ENCODE measurements at regions not wholly inside any gene's neighbourhood (a gene's known extent, or its start where the extent isn't known, plus 50 kb on each side); places are given as distances from the start of the nearest gene placed in this dataset.

GRCh38 chr5:99973779-99974178 is 561.4 kb upstream of the FAM174A start:
- H3K79me2 ChIP-seq (ENCODE audit: control insufficient read depth, insufficient read depth, low read length), result no peaks in the 10 kb centered on the region
- H3K27me3 ChIP-seq (replicated peaks in 1 of 4; ENCODE audit: control extremely low read depth in 1 of 4, control insufficient read depth in 3 of 4, insufficient read depth in 4 of 4, low read length in 3 of 4), result no peaks in the 10 kb centered on the region
- ATAC-seq (ENCODE audit: low read depth) (no peak), DNase-seq (no peak)
- no peak overlapping the region for H3K27ac ChIP-seq (ENCODE audit: low read length in 2 of 2)
- no peak overlapping the region for H3K9ac ChIP-seq (ENCODE audit: low read length)
- no peaks in the 10 kb centered on the region for H3K4me1 ChIP-seq (ENCODE audit: control insufficient read depth in 2 of 2, insufficient read depth in 2 of 2, low read length in 2 of 2)
- no peak overlapping the region for H3K4me3 Mint-ChIP-seq
- ChIA-PET POLR2A (no interaction called here), CTCF (no interaction called here)
- H4K20me1 ChIP-seq (ENCODE audit: control insufficient read depth, insufficient read depth, low read length, poor library complexity, severe bottlenecking), result no peaks in the 10 kb centered on the region
- H3K9me3 Mint-ChIP-seq (ENCODE audit: insufficient read depth), result no peaks in the 10 kb centered on the region
- no peak overlapping the region for H3K4me3 ChIP-seq (ENCODE audit: control extremely low read depth in 1 of 5, extremely low read depth in 1 of 5, insufficient read depth in 1 of 5, low read depth in 2 of 5, low read length in 4 of 5)
- 100% methylated on average over 1 of the region's 4 CpGs for WGBS (ENCODE audit: insufficient coverage)
- H3K4me2 ChIP-seq (replicated peaks; ENCODE audit: low read depth, low read length, poor library complexity, severe bottlenecking), result no peak overlapping the region
- no peak overlapping the region for H2AFZ ChIP-seq (ENCODE audit: insufficient read depth, low read depth, low read length, poor library complexity, severe bottlenecking)
- no peaks in the 10 kb centered on the region for H3K4me1 Mint-ChIP-seq
- TF ChIP-seq EZH2 (IDR thresholded peaks at IDR 0.05; ENCODE audit: borderline replicate concordance, insufficient read depth, low read depth, low read length, poor library complexity, severe bottlenecking) (no peak), CTCF (IDR thresholded peaks at IDR 0.05) (no peak)
- intact Hi-C loops (cut with micrococcal nuclease), result no loop called here
- H3K9me3 ChIP-seq (ENCODE audit: control extremely low read depth in 1 of 3, control insufficient read depth in 2 of 3, insufficient read depth in 1 of 3, low read length in 2 of 3), result no peaks in the 10 kb centered on the region
- H3K27ac Mint-ChIP-seq, result no peak overlapping the region
- no peaks in the 10 kb centered on the region for H3K36me3 ChIP-seq (replicated peaks in 1 of 2; ENCODE audit: control extremely low read depth in 1 of 2, control insufficient read depth in 1 of 2, extremely low read depth in 1 of 2, insufficient read depth in 2 of 2, low read length in 1 of 2)
- H3K27me3 Mint-ChIP-seq, result no peaks in the 10 kb centered on the region

GRCh38 chr5:99955962-99956361 is 579.2 kb upstream of the FAM174A start:
- H3K27me3 Mint-ChIP-seq, result no peaks in the 10 kb centered on the region
- DNase-seq (no peak), ATAC-seq (ENCODE audit: low read depth) (no peak)
- Histone ChIP-seq H3K9ac (ENCODE audit: low read length) (no peak overlapping the region), H3K4me2 (replicated peaks; ENCODE audit: low read depth, low read length, poor library complexity, severe bottlenecking) (no peak overlapping the region), H3K36me3 (replicated peaks in 1 of 2; ENCODE audit: control extremely low read depth in 1 of 2, control insufficient read depth in 1 of 2, extremely low read depth in 1 of 2, insufficient read depth in 2 of 2, low read length in 1 of 2) (no peaks in the 10 kb centered on the region), H3K79me2 (ENCODE audit: control insufficient read depth, insufficient read depth, low read length) (no peaks in the 10 kb centered on the region), H3K4me3 (ENCODE audit: control extremely low read depth in 1 of 5, extremely low read depth in 1 of 5, insufficient read depth in 1 of 5, low read depth in 2 of 5, low read length in 4 of 5) (no peak overlapping the region), H4K20me1 (ENCODE audit: control insufficient read depth, insufficient read depth, low read length, poor library complexity, severe bottlenecking) (no peaks in the 10 kb centered on the region), H2AFZ (ENCODE audit: insufficient read depth, low read depth, low read length, poor library complexity, severe bottlenecking) (no peak overlapping the region), H3K27me3 (replicated peaks in 1 of 4; ENCODE audit: control extremely low read depth in 1 of 4, control insufficient read depth in 3 of 4, insufficient read depth in 4 of 4, low read length in 3 of 4) (no peaks in the 10 kb centered on the region), H3K9me3 (ENCODE audit: control extremely low read depth in 1 of 3, control insufficient read depth in 2 of 3, insufficient read depth in 1 of 3, low read length in 2 of 3) (peaks cover 0 to 12% (median 0%) of the 10 kb centered on the region in 3 donors), H3K4me1 (ENCODE audit: control insufficient read depth in 2 of 2, insufficient read depth in 2 of 2, low read length in 2 of 2) (no peaks in the 10 kb centered on the region), H3K27ac (ENCODE audit: low read length in 2 of 2) (no peak overlapping the region)
- CTCF ChIA-PET, result no interaction called here
- H3K9me3 Mint-ChIP-seq (ENCODE audit: insufficient read depth), result peaks cover 4% of the 10 kb centered on the region
- no peak overlapping the region for H3K4me3 Mint-ChIP-seq
- intact Hi-C loops (cut with micrococcal nuclease), result no loop called here
- H3K27ac Mint-ChIP-seq, result no peak overlapping the region
- no peaks in the 10 kb centered on the region for H3K4me1 Mint-ChIP-seq
- 80% methylated on average over 8 of the region's 8 CpGs for WGBS (ENCODE audit: insufficient coverage)
- no peak for TF ChIP-seq CTCF (IDR thresholded peaks at IDR 0.05)
- no peak for TF ChIP-seq EZH2 (IDR thresholded peaks at IDR 0.05; ENCODE audit: borderline replicate concordance, insufficient read depth, low read depth, low read length, poor library complexity, severe bottlenecking)
- POLR2A ChIA-PET, result no interaction called here

Data from B cell (primary cell).